CD4-positive, alpha-beta T cell (primary cell): ENCODE measurements at regions not wholly inside any gene's neighbourhood (a gene's known extent, or its start where the extent isn't known, plus 50 kb on each side); places are given as distances from the start of the nearest gene placed in this dataset.

Source experiments
- ATAC-seq: fragments of 200-7000 bp; cut with Tn5 transposase; one replicate; pipeline ENCODE4 v1.10.0; 2022; ENCODE audit warnings: mild to moderate bottlenecking; ENCODE audit not compliant: poor library complexity
- CTCF ChIA-PET: fragments of 350-600 bp; sonication (Branson Sonifier 250); formaldehyde crosslinking; loops from one replicate; lab custom pipeline; 2021; ENCODE audit warnings: antibody characterized with exemption, inconsistent platforms; lab: Charles Lee
- POLR2A ChIA-PET: fragments of 350-600 bp; sonication (Branson Sonifier 250); formaldehyde crosslinking; loops from one replicate; lab custom pipeline; 2021; ENCODE audit warnings: antibody characterized with exemption, inconsistent platforms; lab: Charles Lee
- DNase-seq, 14 experiments: peaks; one replicate each; pipeline ENCODE4 v3.0.0-alpha.2; 2013 to 2020; ENCODE audit warnings: mixed read lengths in 2 of 14
- H3K27ac ChIP-seq, 2 donors: one replicate each; pipeline versions ENCODE4 v1.5.1 to v1.7.0; 2013; ENCODE audit warnings: low read length in 2 of 2, low read depth in 1 of 2, mild to moderate bottlenecking in 1 of 2
- H3K27me3 ChIP-seq, 2 experiments: 1 replicate in 1 of 2; 2 replicates in 1 of 2; pipeline versions ENCODE4 v1.6.1 to v1.7.0; 2013; ENCODE audit warnings: low read length in 2 of 2, control low read depth in 1 of 2, mild to moderate bottlenecking in 1 of 2, moderate library complexity in 1 of 2; ENCODE audit not compliant: insufficient read depth in 2 of 2, control insufficient read depth in 1 of 2
- H3K36me3 ChIP-seq: one replicate; pipeline ENCODE4 v1.6.1; 2013; ENCODE audit warnings: low read length, control low read depth; ENCODE audit not compliant: insufficient read depth
- H3K4me1 ChIP-seq: one replicate; pipeline ENCODE4 v1.6.1; 2013; ENCODE audit warnings: low read length, control low read depth; ENCODE audit not compliant: insufficient read depth
- H3K4me3 ChIP-seq: one replicate; pipeline ENCODE4 v1.5.1; 2013; ENCODE audit warnings: mild to moderate bottlenecking, low read length, moderate library complexity
- H3K9me3 ChIP-seq, 2 experiments: 1 replicate in 1 of 2; 2 replicates in 1 of 2; pipeline versions ENCODE4 v1.6.1 to v1.7.0; 2013; ENCODE audit warnings: low read length in 2 of 2, mild to moderate bottlenecking in 2 of 2, control low read depth in 1 of 2, moderate library complexity in 1 of 2; ENCODE audit not compliant: control insufficient read depth in 1 of 2, insufficient read depth in 1 of 2
- H3K27ac Mint-ChIP-seq: one replicate; pipeline ENCODE4 v1.8.0; 2020; ENCODE audit warnings: mixed read lengths
- H3K27me3 Mint-ChIP-seq: one replicate; pipeline ENCODE4 v1.8.0; 2021; ENCODE audit warnings: mixed read lengths
- H3K36me3 Mint-ChIP-seq: one replicate; pipeline ENCODE4 v1.8.0; 2021; ENCODE audit warnings: low read depth, mixed read lengths
- H3K4me1 Mint-ChIP-seq: one replicate; pipeline ENCODE4 v1.8.0; 2021; ENCODE audit warnings: low read depth, mixed read lengths
- H3K4me3 Mint-ChIP-seq: one replicate; pipeline ENCODE4 v1.8.0; 2020; ENCODE audit warnings: mild to moderate bottlenecking, mixed read lengths
- H3K9me3 Mint-ChIP-seq: one replicate; pipeline ENCODE4 v1.8.0; 2020; ENCODE audit warnings: mixed read lengths
- intact Hi-C, 2 experiments: fragments of 100-400 bp; cut with DNase I in 1 of 2; cut with micrococcal nuclease in 1 of 2; formaldehyde crosslinking; loops; one replicate each; pipeline versions ENCODE4 v1.15.1 to v1.9.0; 2023 to 2025; cut with DNase I, micrococcal nuclease
- TF ChIP-seq, protein P1 (sequence below): fragments of 200-600 bp; IDR thresholded peaks from one replicate; pipeline ENCODE4 v1.8.0; 2022; ENCODE audit warnings: antibody characterized with exemption, mild to moderate bottlenecking

DNA sequence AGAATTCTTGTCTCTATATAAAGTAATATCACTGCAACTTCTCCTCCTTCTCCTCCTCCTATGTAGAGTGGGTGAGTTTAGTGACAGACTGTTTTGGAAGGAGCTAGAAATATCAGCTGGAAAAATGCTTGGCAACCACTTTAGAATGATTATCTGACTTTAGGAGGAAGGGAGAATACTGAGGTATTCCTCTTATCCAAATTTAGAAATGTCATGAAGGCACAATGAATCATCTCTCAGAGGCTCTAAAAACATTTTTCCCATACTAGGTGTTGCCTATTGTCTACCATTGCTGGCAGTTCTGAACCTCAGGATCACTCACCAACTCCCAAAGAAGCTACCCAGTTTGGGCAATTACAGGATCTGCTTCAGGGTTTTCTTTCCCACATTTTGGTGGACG is 306.6 kb upstream of the ATP2B1 start:
- intact Hi-C loops = no loop called here
- Histone ChIP-seq H3K9me3 (no peaks in the 10 kb centered on the region), H3K4me1 (no peaks in the 10 kb centered on the region), H3K27me3 (no peaks in the 10 kb centered on the region), H3K4me3 (no peak overlapping the region), H3K27ac (no peak overlapping the region), H3K36me3 (no peaks in the 10 kb centered on the region)
- ATAC-seq (no peak), DNase-seq (no peak)
- H3K9me3 Mint-ChIP-seq = no peaks in the 10 kb centered on the region
- CTCF ChIA-PET = no interaction called here
- no peak overlapping the region for H3K27ac Mint-ChIP-seq
- H3K4me1 Mint-ChIP-seq = peaks cover 9% of the 10 kb centered on the region
- H3K4me3 Mint-ChIP-seq = no peak overlapping the region
- TF ChIP-seq, protein P1, sequence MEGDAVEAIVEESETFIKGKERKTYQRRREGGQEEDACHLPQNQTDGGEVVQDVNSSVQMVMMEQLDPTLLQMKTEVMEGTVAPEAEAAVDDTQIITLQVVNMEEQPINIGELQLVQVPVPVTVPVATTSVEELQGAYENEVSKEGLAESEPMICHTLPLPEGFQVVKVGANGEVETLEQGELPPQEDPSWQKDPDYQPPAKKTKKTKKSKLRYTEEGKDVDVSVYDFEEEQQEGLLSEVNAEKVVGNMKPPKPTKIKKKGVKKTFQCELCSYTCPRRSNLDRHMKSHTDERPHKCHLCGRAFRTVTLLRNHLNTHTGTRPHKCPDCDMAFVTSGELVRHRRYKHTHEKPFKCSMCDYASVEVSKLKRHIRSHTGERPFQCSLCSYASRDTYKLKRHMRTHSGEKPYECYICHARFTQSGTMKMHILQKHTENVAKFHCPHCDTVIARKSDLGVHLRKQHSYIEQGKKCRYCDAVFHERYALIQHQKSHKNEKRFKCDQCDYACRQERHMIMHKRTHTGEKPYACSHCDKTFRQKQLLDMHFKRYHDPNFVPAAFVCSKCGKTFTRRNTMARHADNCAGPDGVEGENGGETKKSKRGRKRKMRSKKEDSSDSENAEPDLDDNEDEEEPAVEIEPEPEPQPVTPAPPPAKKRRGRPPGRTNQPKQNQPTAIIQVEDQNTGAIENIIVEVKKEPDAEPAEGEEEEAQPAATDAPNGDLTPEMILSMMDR = no peak
- POLR2A ChIA-PET = no interaction called here
- H3K27me3 Mint-ChIP-seq = no peaks in the 10 kb centered on the region
- no peaks in the 10 kb centered on the region for H3K36me3 Mint-ChIP-seq

DNA sequence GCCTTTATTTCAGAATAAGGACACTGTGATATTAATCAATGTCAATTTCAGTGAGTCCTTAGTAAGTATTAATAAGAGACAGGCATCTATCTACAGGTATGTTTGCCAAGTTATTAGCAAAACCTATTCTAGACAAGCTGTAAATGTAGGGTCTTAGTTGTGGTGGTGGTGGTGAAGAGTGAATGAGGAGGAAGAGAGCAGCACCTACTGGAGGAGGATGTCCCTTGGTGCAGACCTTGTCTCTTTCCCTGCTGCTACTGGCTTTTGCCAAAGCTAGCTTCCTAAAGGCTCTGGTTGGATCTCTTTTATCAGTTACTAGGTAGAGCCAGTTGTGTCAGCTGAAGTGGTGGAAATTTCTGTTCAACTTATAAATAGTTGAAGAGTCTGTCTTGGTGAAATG is 304.8 kb upstream of the ATP2B1 start:
- H3K27me3 ChIP-seq = no peaks in the 10 kb centered on the region
- POLR2A ChIA-PET = interaction anchor here (1.3 kb wide), 1 partner anchor 39 kb away, joined by 3 read pairs; no protein-coding TSS in a partner anchor
- H3K36me3 Mint-ChIP-seq = no peaks in the 10 kb centered on the region
- no peak overlapping the region for H3K4me3 ChIP-seq
- H3K36me3 ChIP-seq = no peaks in the 10 kb centered on the region
- no peaks in the 10 kb centered on the region for H3K9me3 Mint-ChIP-seq
- intact Hi-C loops = loop anchor here (5.0 kb wide), 1 partner anchor 471 kb away; no protein-coding TSS in a partner anchor
- no peak overlapping the region for H3K27ac ChIP-seq
- H3K4me1 Mint-ChIP-seq = peaks cover 9% of the 10 kb centered on the region
- H3K4me3 Mint-ChIP-seq = no peak overlapping the region
- DNase-seq = peak in 4 of 14 experiments; percentile 12 to 58 (median 44)
- CTCF ChIA-PET = interaction anchor here (0.6 kb wide), 1 partner anchor 322 kb away, joined by 4 read pairs; no protein-coding TSS in a partner anchor
- no peaks in the 10 kb centered on the region for H3K27me3 Mint-ChIP-seq
- TF ChIP-seq, protein P1 = peak; percentile 24
- no peak overlapping the region for H3K27ac Mint-ChIP-seq
- no peaks in the 10 kb centered on the region for H3K4me1 ChIP-seq
- H3K9me3 ChIP-seq = no peaks in the 10 kb centered on the region
- ATAC-seq = peak; percentile 46

DNA sequence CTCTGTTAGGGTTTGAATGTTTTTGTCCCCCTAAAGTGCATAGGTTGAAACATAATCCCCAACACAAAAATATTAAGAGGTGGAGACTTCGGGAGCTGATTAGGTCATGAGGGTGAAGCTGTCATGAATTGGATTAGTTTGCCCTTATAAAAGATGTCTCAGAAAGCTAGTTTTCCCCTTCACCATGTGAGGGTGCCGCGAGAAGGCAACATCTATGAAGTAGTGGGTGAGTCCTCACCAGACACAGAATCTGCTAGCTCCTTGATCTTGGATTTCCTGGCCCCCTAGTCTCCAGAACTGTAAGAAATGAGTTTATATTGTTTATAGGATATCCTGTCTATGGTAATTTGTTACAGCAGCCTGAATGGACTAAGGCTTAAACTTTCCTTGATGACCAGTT is 301.5 kb upstream of the ATP2B1 start:
- ATAC-seq (no peak), DNase-seq (peak in 2 of 14 experiments; percentile 10 to 15)
- ChIA-PET CTCF (interaction anchor here (1.3 kb wide), 1 partner anchor 60 kb away, joined by 3 read pairs; no protein-coding TSS in a partner anchor), POLR2A (no interaction called here)
- no peaks in the 10 kb centered on the region for H3K36me3 ChIP-seq
- H3K36me3 Mint-ChIP-seq = no peaks in the 10 kb centered on the region
- H3K9me3 Mint-ChIP-seq = no peaks in the 10 kb centered on the region
- no peaks in the 10 kb centered on the region for H3K27me3 Mint-ChIP-seq
- intact Hi-C loops = loop anchor here (5.0 kb wide), 1 partner anchor 468 kb away; no protein-coding TSS in a partner anchor
- H3K27ac ChIP-seq = no peak overlapping the region
- no peaks in the 10 kb centered on the region for H3K27me3 ChIP-seq
- H3K4me3 Mint-ChIP-seq = no peak overlapping the region
- H3K4me1 Mint-ChIP-seq = peaks cover 9% of the 10 kb centered on the region
- no peaks in the 10 kb centered on the region for H3K4me1 ChIP-seq
- no peak overlapping the region for H3K4me3 ChIP-seq
- no peak overlapping the region for H3K27ac Mint-ChIP-seq
- no peaks in the 10 kb centered on the region for H3K9me3 ChIP-seq
- TF ChIP-seq, protein P1 = no peak
